Lower lobe of right lung (tissue), 2 donors: ENCODE measurements at regions not wholly inside any gene's neighbourhood (a gene's known extent, or its start where the extent isn't known, plus 50 kb on each side); places are given as distances from the start of the nearest gene placed in this dataset.

Experiments used
- ATAC-seq, 2 donors: fragments of 200-7000 bp; cut with Tn5 transposase; one replicate each; pipeline ENCODE4 v1.9.1; 2020 to 2022; ENCODE audit warnings: mild to moderate bottlenecking in 2 of 2, moderate library complexity in 2 of 2
- DNase-seq: peaks from one replicate; pipeline ENCODE4 v3.0.0-alpha.2; 2020
- H3K27ac ChIP-seq: fragments of 200-600 bp; one replicate; pipeline ENCODE4 v1.8.0; 2022
- H3K27me3 ChIP-seq: fragments of 200-600 bp; one replicate; pipeline ENCODE4 v1.8.0; 2022; ENCODE audit warnings: low read depth
- H3K36me3 ChIP-seq: fragments of 200-600 bp; one replicate; pipeline ENCODE4 v1.8.0; 2022; ENCODE audit warnings: mild to moderate bottlenecking
- H3K4me1 ChIP-seq: fragments of 200-600 bp; one replicate; pipeline ENCODE4 v1.8.0; 2022
- H3K4me3 ChIP-seq: fragments of 200-600 bp; one replicate; pipeline ENCODE4 v1.8.0; 2022; ENCODE audit warnings: mild to moderate bottlenecking
- H3K9me3 ChIP-seq: fragments of 200-600 bp; one replicate; pipeline ENCODE4 v1.8.0; 2022
- CTCF ChIP-seq: fragments of 200-600 bp; IDR thresholded peaks from one replicate; pipeline ENCODE4 v1.8.0; 2022; ENCODE audit warnings: antibody characterized with exemption, mild to moderate bottlenecking
- intact Hi-C: fragments of 100-400 bp; cut with DNase I; formaldehyde crosslinking; loops from one replicate; pipeline ENCODE4 v1.11.0; 2022
- donor health status: DM: no; HTN: yes; CAD: no; lungs with severe emphysema.

GRCh38 chr3:95673215-95673614 is 1141.2 kb upstream of the EPHA6 start:
- DNase-seq: no peak
- intact Hi-C loops: no loop called here
- no peaks in the 10 kb centered on the region for H3K4me1 ChIP-seq
- no peaks in the 10 kb centered on the region for H3K36me3 ChIP-seq
- ATAC-seq: peak in 1 of 2 donors; percentile 9
- TF ChIP-seq CTCF: no peak
- H3K9me3 ChIP-seq: no peaks in the 10 kb centered on the region
- no peak overlapping the region for H3K4me3 ChIP-seq
- no peaks in the 10 kb centered on the region for H3K27me3 ChIP-seq
- no peak overlapping the region for H3K27ac ChIP-seq

- ATAC-seq: no peak
- no peak overlapping the region for H3K4me3 ChIP-seq
- H3K36me3 ChIP-seq: no peaks in the 10 kb centered on the region
- intact Hi-C loops: no loop called here
- no peak overlapping the region for H3K27ac ChIP-seq
- peak; percentile 29 for DNase-seq
- no peaks in the 10 kb centered on the region for H3K4me1 ChIP-seq
- TF ChIP-seq CTCF: no peak
- no peaks in the 10 kb centered on the region for H3K27me3 ChIP-seq
- H3K9me3 ChIP-seq: no peaks in the 10 kb centered on the region
These were observed 1108.5 kb upstream of the EPHA6 start for GRCh38 chr3:95705786-95706418.

GRCh38 chr3:95707268-95707667 is 1107.1 kb upstream of the EPHA6 start:
- TF ChIP-seq CTCF: no peak
- Histone ChIP-seq H3K9me3 (no peaks in the 10 kb centered on the region), H3K4me3 (no peak overlapping the region), H3K27ac (no peak overlapping the region), H3K27me3 (no peaks in the 10 kb centered on the region), H3K36me3 (no peaks in the 10 kb centered on the region), H3K4me1 (no peaks in the 10 kb centered on the region)
- intact Hi-C loops: no loop called here
- ATAC-seq: no peak
- DNase-seq: no peak

GRCh38 chr3:95710684-95711083 is 1103.7 kb upstream of the EPHA6 start:
- H3K27me3 ChIP-seq: no peaks in the 10 kb centered on the region
- no peaks in the 10 kb centered on the region for H3K36me3 ChIP-seq
- no peaks in the 10 kb centered on the region for H3K4me1 ChIP-seq
- no peak overlapping the region for H3K27ac ChIP-seq
- no peak overlapping the region for H3K4me3 ChIP-seq
- DNase-seq (no peak), ATAC-seq (no peak)
- TF ChIP-seq CTCF: no peak
- intact Hi-C loops: no loop called here
- no peaks in the 10 kb centered on the region for H3K9me3 ChIP-seq

GRCh38 chr3:95711789-95712188 is 1102.6 kb upstream of the EPHA6 start:
- H3K4me3 ChIP-seq: no peak overlapping the region
- ATAC-seq (no peak), DNase-seq (no peak)
- no peaks in the 10 kb centered on the region for H3K36me3 ChIP-seq
- TF ChIP-seq CTCF: no peak
- intact Hi-C loops: no loop called here
- no peaks in the 10 kb centered on the region for H3K9me3 ChIP-seq
- no peak overlapping the region for H3K27ac ChIP-seq
- H3K4me1 ChIP-seq: no peaks in the 10 kb centered on the region
- no peaks in the 10 kb centered on the region for H3K27me3 ChIP-seq
